Epidermal melanocyte (primary cell): ENCODE measurements at regions not wholly inside any gene's neighbourhood (a gene's known extent, or its start where the extent isn't known, plus 50 kb on each side); places are given as distances from the start of the nearest gene placed in this dataset.
"Not testable (repeated sequence)": the region's sequence is repeated elsewhere in the genome, so short reads cannot be mapped to it uniquely, and the experiment has no call there.

Source experiments
- DNase-seq: peaks from one replicate; pipeline ENCODE4 v3.0.0; 2011; ENCODE audit warnings: low spot score; ENCODE audit not compliant: insufficient read length

DNA sequence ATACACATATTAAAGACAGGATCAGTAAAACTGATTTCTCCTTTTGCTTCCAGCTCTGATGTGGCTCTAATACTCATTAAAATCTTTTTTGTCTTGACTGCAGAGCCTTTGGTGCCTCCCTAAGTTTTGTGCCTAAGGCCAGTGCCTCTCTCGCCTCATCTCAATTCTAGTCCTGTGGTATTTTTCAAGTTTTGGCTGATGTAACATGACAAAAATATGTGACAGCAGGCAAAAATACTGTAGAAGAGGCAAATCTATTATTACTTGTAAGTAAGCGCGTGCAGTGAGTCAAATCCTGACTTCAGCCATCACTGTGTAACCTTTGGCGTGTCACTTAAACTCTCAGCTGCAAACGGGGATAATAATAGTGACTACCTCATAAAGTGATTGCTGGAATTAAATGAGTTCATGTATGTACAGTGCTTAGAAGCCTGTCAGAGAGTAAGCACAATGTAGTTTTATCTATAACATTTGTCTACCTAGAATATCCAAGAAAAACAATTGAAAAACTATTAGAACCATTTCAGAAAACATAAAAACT, 74.0 kb downstream of the MAB21L3 start:
- DNase-seq = no peak

DNA sequence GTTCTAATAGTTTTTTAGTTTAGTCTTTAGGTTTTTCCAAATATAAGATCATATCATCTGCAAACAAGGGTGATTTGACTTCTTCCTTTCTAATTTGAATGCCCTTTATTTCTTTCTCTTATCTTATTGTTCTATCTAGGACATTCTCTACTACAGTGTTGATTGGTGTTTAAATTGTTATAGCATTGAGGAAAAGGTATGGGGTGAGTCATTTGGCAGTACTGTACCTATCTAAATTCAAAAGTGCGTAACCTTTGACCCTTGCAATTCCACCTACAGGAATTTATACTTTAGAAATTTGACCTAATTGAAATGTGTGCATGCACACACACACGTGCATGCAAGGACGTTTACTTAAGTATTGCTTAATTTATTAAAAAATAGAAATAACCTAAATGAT, 78.3 kb downstream of the MAB21L3 start:
- no peak for DNase-seq

DNA sequence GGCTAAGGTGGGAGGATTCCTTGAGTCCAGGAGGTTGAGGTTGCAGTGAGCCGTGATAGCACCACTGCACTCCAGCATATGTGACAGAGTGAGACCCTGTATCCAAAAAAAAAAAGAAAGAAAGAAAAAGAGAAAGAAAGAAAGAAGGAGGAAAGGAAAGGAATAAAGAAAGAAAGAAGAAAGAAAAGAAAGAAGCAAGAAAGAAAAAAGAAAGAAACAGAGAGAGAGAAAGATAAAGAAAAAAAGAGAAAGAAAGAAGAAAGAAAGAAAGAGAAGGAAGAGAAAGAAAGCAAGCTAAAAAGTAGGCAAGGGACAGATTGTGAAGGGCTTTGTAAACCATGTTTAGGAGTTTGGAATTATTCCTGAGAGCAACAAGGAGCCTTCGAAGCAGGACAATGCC, 80.1 kb downstream of the MAB21L3 start:
- no peak for DNase-seq

DNA sequence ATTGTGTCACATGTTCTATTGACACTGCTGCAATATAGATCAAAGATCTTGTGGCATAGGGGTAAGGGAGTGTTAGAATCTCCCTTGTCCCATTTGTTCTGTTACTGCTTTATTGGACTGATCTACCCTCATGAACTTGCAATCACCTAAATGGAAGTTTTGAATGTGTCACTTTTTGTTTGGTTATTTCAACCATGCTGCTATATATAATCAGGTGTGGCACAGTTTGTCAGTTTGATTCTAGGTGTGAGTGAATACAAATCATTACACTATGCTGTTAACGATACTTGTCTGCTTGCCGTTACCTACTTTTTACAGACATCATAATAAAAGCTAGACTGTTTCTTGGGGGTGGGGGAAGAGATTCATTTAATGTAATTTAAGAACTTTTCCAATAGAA, 82.6 kb downstream of the MAB21L3 start:
- no peak for DNase-seq

DNA sequence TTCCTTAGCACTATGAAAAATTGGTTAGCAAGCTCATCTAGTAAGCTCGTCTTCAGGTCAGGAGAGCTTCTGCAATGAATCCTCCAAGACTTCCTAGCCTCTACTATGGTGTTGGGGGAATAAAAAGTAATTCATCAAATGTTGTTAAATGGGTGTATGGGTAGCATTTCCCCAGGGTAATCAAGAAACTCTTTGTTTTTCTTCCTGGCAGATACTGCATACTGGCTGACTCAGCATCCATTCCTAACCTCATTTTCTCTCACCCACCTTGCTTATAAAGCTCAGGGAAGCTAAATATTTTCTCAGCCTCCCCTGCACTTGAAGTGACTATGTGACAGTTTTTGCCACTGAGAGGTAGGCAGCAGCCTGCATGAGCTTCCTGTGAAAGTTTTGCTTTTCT, 83.4 kb downstream of the MAB21L3 start:
- no peak for DNase-seq

DNA sequence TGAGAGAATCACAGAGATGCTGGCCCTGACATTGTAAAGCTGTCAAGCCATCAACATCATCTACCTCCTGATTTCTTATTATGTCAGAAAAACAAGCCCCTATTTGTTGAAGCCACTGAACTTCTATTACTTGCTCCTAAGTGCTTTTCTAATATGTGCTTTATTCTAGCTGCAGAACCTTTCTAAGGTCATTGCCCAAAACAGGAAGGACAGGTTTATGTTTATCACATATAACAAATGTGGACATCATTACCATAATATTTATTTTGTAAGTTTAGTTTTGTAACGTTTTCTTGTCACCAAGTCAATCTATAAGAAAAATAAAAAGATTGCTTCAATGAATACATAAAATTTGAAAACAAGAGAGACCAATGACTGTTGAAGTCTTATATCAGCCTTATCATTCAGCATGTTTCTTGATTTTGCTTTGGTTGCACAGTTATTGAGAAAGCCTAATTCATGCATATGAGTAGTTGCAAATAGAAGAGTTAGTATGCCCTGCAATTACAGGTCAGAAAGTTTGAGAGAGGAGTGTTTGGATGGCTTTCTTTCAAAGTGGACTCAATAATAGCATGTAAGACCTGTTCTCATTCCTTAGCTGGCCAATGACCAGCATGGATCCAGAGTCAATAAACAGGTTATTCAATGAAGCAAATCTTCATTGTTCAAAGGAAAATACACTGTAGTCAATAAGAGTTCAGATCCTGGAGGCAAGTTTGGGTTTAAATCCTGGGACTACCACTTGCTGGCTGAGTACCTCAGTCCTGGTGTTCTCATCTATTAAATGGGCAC, 84.1 kb downstream of the MAB21L3 start:
- no peak for DNase-seq

DNA sequence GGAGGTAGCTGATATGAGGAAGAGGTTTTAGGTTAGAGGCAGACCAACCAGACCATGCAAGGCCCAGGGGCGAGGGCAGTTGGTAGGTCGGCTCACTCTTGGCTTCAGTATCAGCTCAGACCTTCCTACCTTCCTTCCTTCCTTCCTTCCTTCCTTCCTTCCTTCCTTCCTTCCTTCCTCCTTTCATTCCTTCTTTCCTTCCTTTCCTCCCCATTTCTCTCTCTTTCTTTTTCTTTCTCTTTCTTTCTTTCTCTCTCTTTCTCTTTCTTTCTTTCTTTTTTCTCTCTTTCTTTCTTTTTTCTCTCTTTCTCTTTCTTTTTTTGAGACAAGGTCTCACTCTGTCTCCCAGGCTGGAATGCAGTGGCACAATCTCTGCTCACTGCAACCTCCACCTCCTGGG, 89.1 kb downstream of the MAB21L3 start:
- not testable (repeated sequence) for DNase-seq

DNA sequence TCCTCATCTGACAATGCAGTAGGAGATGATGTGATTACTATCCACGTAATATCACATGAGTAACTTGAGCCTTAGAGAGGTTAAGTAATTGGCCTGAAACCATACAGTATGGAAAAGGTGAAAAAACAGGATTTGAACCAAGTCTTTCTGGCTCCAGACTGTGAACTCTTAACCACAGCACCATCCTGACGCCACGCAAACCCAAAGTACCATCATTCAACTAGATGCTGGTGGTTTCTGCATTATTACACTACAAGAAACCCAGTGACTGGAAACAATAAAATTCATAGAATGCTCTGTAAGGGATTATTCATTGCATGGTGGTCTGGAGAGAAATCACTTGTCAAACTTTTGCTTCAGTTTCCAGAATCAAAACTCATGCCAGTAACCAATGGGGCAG, 90.7 kb downstream of the MAB21L3 start:
- no peak for DNase-seq

DNA sequence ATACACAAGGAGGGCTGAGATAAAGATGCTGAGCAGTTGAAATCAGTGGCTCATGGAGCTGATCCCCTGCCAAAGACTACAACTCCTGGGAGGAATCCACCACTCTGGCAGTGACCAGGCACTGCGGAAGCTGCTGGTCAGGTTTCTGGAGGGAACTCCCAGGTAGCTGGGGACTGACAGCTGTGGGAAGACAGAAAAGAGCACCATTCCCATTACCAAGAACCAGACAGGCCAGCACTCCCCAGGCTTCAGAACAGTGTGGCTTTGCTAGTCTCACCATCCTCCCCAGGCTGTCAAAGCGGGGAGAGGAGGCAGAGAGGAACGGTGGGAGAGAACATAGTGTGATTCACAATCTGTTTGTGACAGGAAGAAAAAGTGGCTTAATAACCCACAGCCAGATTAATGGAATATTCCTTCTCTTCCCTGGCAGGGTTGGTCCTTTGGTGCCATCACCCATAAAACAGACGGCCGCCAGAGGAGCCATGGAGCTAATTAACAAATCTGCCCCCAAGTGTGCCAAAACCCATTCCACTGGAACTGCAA, 92.1 kb downstream of the MAB21L3 start:
- no peak for DNase-seq

DNA sequence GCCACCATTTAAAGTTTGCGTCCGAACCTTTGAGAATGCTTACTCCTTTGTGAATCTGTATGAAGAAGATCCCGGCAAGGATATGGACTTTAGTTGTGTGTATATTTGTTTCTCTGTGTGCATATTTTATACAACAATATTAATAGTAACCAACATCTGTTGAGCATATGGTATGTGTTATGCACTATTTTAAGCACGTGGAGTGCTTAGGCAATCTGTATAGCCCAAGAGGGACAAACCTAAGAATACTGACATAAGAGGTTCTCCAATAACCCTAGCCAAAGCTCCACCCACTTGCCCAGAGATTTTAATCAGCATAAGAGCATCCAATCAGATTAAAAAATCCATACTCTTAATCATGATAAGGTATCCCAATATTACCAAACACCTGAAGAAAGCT, 92.7 kb downstream of the MAB21L3 start:
- DNase-seq = no peak

DNA sequence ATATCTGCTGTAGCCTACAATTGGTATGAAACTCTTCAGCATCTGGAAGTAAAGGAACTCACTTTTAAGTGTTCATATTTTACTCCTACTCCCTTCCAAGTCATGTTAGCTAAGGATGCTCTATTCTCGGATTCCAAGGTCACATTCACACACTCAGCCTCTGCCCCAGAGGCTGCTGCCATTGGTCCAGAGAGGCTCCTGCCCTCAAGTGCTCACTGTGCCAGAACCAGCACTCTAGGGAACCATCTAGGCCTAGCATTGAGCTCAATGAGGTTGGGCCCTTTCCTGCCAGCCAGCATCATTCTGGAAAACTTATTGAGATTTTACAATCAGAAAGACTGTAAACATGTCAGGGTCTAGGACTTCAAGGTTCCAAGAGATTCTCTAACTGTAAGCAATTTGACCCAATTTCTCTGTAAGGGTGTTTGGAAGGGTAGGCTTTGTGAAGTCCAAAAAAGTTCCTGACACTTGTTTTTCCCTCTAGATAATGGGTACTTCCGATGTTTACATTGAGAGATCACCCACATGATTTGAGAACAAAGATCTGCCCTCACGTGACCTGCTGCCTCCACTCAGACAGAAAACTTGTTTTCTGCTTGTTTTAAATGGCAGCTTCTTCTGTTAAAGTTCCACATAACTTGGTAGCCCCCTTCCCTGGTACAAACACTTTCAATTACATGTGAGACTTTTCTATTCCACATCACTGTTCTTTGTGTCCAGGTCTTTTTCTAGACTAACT, 94.9 kb downstream of the MAB21L3 start:
- no peak for DNase-seq

DNA sequence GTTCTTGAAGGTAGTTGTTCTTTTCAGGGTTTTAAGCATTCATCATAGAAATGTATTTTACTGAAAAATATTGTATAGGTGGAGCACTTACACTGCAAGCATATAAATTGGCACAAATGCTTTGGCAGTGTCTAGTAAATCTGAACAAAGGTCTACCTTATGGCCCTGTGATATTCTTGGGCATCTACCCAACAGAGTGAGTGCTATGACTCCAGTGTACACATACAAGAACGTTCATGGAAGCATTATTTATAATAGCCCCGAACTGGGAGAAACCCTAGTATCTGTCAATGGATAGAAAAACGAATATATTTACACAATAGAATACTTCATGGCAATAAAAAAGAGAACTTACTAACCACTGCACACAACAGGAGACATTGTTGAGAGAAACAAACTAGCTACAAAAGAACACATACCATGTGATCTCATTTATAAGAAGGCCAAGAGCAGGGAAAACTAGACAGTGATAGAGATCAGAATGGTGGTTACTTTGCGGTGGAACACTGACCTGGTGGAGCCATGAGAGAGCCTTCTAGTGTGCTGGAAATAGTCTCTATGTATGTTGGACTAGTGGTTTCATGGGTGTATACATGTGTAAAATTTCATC, 96.0 kb downstream of the MAB21L3 start:
- no peak for DNase-seq

DNA sequence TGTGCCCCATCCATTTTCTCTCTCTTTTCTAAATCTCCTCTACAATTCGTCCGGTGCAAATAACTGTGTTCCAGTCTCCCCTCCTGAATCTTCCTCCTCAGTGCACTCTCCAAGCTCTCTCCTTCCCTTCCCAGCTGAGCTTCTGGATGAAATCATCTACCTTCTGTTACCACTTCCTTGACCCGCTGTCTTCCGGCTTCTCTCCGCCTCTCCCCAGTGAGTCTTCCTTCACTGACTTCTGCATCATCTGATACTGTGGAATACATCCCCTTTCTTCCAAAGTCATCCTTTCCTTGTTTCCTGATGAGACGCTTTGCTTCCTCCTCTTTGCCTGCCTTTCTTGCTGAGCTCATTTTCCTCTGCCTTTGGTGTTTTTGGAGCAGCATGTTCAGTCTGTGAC, 96.9 kb downstream of the MAB21L3 start:
- no peak for DNase-seq

DNA sequence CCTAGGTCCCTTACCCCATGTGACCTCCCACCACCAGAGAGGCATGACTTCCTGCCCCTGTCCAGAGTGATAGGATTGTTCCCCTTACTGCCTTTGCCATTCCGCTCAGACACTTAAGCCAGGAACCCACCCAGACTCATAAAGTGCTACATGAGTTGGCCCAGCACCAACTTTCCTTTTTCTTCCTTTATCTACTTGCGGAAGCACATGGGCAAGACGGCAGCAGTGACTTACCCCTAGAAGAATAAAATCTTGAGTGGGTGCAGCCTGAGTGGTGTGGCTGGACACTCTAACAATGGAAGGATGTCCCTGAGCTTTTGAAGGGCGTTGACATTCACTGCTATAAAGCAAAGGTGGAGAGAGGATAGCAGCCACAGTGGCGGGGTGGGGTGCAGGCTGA, 100.1 kb downstream of the MAB21L3 start:
- no peak for DNase-seq

DNA sequence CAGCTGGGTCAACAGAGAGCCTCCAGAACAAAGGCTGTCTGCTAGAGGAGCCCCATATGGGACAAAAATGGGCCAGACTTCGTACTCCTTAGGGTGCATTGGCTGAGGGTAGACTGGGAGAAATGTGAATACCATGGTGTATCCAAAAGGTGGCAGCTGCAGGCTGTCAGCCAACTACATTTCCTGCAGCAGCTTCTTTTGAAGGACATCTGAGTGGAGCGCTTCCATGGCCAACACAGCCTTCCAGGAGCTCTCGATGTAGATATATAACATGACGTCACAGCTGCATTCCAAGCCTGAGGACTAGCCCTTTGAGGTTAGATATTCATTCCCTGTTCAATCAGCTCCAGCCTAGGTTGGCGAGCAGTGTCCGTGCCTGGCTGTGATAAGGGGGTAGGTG, 107.7 kb downstream of the MAB21L3 start:
- no peak for DNase-seq

DNA sequence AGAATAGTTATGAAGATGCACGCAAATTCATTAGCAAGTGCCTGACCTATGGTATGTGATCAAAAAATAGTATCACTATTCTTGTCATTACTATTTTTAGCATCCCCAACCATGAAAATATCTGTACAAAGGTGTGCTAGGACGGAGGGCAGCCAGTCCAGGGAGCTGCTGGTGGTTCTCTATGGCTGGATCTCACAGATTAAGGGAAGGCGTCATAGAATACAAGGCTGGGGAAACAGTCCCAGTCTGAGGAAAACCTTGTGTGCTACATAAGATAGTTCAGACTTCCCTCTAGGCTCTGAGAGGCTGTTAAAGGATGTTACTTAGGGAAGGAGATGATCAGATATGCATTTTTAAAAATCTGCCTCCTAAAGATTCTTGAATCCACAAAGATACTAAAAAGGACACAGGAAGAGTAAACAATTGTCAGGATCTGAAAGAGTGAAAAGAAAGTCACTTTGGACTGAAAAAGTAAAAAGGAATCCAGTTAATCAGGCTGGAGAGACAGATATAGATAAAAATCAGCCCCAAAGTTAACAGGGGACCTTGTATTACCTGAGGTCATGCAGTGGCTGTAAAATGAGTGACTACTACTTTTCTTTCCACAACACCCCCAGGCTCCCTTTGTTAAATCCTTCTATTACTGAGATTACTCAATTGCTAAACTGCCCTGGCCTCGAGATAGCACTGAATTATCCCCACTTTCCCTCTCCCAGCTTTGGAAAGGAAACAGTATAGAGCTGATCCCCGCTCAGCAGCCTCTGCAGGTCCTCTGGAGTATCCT, 108.6 kb downstream of the MAB21L3 start:
- DNase-seq = no peak

DNA sequence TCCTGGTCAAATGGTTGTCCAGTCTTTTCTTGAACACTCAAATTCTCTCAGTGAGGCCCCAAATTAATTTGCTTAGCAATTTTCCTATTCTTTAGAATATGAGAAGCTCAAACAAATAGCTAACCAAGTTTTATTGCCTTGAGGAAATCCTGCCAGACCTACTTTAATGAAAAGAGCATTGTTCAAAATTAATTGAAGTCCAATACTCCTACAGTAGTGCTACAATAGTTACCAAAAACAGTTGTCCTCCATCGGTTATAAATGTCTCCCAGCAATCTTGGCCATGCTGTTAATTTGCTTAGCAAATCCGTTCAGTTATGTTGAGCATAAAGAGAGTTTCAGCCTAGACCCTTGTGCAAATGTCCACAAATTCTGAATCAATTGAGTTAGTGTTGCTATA, 112.9 kb downstream of the MAB21L3 start:
- DNase-seq = no peak

DNA sequence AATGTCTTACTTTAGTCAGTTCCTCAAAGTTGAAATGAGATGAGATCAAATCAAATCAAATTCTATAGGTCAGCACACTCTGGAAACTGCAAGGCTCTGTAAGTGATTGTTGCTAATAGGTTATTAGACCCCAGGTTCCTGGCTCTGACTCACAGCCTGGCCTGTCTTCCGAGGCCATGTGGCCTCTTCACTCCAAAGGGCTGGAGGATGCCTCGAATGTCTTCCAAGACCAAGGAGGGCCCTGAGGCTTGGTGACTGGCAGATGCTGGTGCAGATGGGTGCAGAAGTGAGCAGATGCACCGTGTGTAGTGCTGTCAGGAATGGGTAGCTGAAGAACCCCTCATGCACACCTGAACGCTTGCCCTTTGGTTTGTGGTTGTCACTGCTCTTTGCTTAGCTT, 113.4 kb downstream of the MAB21L3 start:
- no peak for DNase-seq

DNA sequence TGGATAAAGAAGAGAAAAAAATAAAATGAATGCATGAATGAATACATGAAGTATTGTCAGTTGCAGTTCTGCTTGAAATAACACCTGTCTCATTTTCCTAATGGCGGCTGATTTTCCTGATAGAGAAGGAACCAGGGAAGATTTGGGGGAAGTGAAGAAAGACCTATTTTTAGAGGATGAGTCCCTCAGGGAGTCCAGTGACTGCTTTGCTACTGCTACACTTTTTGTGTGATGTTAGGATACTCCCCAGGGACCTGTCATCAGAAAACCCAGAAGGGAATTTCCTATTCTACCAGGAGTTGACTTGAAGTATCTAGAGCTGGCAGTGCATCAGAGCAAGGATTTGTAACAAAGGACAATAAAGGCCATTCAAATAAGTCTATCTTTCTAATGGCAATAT, 114.8 kb downstream of the MAB21L3 start:
- DNase-seq = no peak

DNA sequence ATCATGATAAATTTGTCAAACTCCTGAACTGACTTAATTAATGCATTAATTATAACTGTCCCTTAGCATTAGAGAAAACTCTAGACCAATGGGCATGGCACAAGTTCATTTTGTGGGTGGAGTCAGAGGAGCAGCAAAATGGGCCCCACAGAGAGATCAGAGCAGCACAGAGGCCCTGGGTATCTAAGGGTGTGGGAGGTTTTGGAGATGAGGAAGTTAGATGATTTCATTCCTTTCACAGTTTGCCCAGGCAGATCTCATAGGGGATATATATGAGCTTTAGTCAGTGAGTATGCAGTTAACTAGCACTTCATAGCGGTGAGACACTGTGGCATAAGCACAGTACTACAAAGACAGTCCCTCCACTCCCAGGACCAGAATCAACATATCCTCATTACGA, 117.3 kb downstream of the MAB21L3 start:
- DNase-seq = no peak

DNA sequence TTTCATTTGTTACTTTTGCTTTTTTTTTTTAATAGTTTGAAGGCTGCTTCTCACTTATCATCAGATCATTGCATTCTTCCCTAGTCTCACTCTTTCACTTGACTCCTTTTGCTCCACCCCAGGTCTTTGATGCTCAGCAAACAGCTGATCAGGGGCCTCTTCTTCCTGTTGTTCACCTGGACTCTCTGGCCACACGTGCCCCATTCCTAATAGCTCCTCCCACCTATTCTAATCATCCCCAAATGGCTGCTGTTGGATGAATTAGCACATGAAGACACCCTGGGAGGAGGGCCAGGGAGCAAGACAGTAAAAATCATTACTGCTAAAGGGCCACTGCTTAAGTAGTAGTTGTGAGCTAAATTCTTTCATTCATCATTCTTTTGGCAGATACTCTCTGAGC, 119.5 kb downstream of the MAB21L3 start:
- no peak for DNase-seq
